Panc1 (cell line): ENCODE measurements at regions not wholly inside any gene's neighbourhood (a gene's known extent, or its start where the extent isn't known, plus 50 kb on each side); places are given as distances from the start of the nearest gene placed in this dataset.

ENCODE experiments used
- ATAC-seq: fragments of 200-7000 bp; cut with Tn5 transposase; 2 replicates; pipeline ENCODE4 v1.9.1; 2020; ENCODE audit warnings: mild to moderate bottlenecking, moderate library complexity
- BruUV-seq: library from RNA; stranded (reverse); fragments of 400-500 nt; replicated peaks from 2 replicates; lab custom pipeline; 2021; lab: Mats Ljungman, UMichigan
- CTCF ChIA-PET: fragments of 300-600 bp; sonication (Branson Sonifier 250); formaldehyde crosslinking; loops from one replicate; lab custom pipeline; 2022; ENCODE audit warnings: antibody characterized with exemption; lab: Charles Lee
- POLR2A ChIA-PET: fragments of 300-600 bp; sonication (Branson Sonifier 250); formaldehyde crosslinking; loops from one replicate; lab custom pipeline; 2022; ENCODE audit warnings: antibody characterized with exemption; lab: Charles Lee
- DNase-seq: peaks from one replicate; pipeline ENCODE4 v3.0.0-alpha.2; 2010; ENCODE audit warnings: low read depth, low spot score
- H3K27ac ChIP-seq: 2 replicates; pipeline ENCODE4 v1.5.1; 2011; ENCODE audit warnings: mild to moderate bottlenecking, low read length, inconsistent platforms
- H3K27me3 ChIP-seq: fragments of 200-500 bp; sonication (Bioruptor generic); 2 replicates; pipeline ENCODE4 v1.6.0; 2014; ENCODE audit warnings: low read length, inconsistent platforms; ENCODE audit not compliant: control insufficient read depth, insufficient read depth
- H3K36me3 ChIP-seq: fragments of 200-500 bp; sonication (Bioruptor generic); 2 replicates; pipeline ENCODE4 v1.5.1; 2014; ENCODE audit warnings: inconsistent platforms, mild to moderate bottlenecking, low read length, moderate library complexity; ENCODE audit not compliant: control insufficient read depth, insufficient read depth
- H3K4me1 ChIP-seq: 2 replicates; pipeline ENCODE4 v1.5.1; 2011; ENCODE audit warnings: inconsistent platforms, mild to moderate bottlenecking, low read length, moderate library complexity; ENCODE audit not compliant: control insufficient read depth, insufficient read depth
- H3K4me3 ChIP-seq, 2 experiments: 2 replicates each; pipeline ENCODE4 v1.5.1; 2011 to 2012; ENCODE audit warnings: low read depth in 2 of 2, low read length in 2 of 2, mild to moderate bottlenecking in 2 of 2, inconsistent platforms in 1 of 2, moderate library complexity in 1 of 2
- H3K9me3 ChIP-seq: fragments of 200-500 bp; sonication (Bioruptor generic); 2 replicates; pipeline ENCODE4 v1.5.1; 2014; ENCODE audit warnings: low read depth, mild to moderate bottlenecking, inconsistent platforms, low read length, moderate library complexity; ENCODE audit not compliant: control insufficient read depth, insufficient read depth
- CTCF ChIP-seq: fragments of 450-650 bp; IDR thresholded peaks from 2 replicates; pipeline ENCODE4 v1.5.1; 2017; ENCODE audit warnings: mild to moderate bottlenecking
- POLR2AphosphoS5 ChIP-seq: IDR thresholded peaks from 2 replicates; pipeline ENCODE4 v1.6.1; 2012; ENCODE audit warnings: mild to moderate bottlenecking, low read depth, low read length, moderate library complexity
- REST ChIP-seq, 2 experiments: IDR thresholded peaks; 2 replicates each; pipeline ENCODE4 v1.6.1; 2011 to 2012; ENCODE audit warnings: low read depth in 2 of 2, control low read depth in 1 of 2, low read length in 1 of 2, mild to moderate bottlenecking in 1 of 2, moderate library complexity in 1 of 2; ENCODE audit not compliant: insufficient read depth in 1 of 2
- SIN3A ChIP-seq: IDR thresholded peaks from 2 replicates; pipeline ENCODE4 v1.6.1; 2012; ENCODE audit warnings: low read depth, mild to moderate bottlenecking, low read length, moderate library complexity, borderline replicate concordance; ENCODE audit not compliant: insufficient read depth
- TCF7L2 ChIP-seq: IDR thresholded peaks from 2 replicates; pipeline ENCODE4 v1.6.1; 2011; ENCODE audit warnings: mild to moderate bottlenecking, low read depth, low read length, inconsistent platforms
- in situ Hi-C: cut with HindIII; loops from 2 replicates; pipeline ENCODE4 v1.10.0; 2016; ENCODE audit warnings: low sequenced_read_pairs, low pct_unique_long_range_greater_than_20kb
- intact Hi-C: fragments of 100-400 bp; cut with micrococcal nuclease; formaldehyde crosslinking; loops from one replicate; pipeline ENCODE4 v1.10.0; 2022; ENCODE audit not compliant: unreplicated experiment

- no peaks in the 10 kb centered on the region for H3K4me1 ChIP-seq
- no peaks in the 10 kb centered on the region for H3K36me3 ChIP-seq
- no TSS peak for BruUV-seq
- H3K27me3 ChIP-seq, result no peaks in the 10 kb centered on the region
- H3K9me3 ChIP-seq, result no peaks in the 10 kb centered on the region
- DNase-seq (no peak), ATAC-seq (no peak)
- in situ Hi-C loops, result no loop called here
- ChIA-PET POLR2A (no interaction called here), CTCF (no interaction called here)
- no peak for TF ChIP-seq POLR2AphosphoS5
- no peak overlapping the region for H3K4me3 ChIP-seq
- intact Hi-C loops, result no loop called here
- no peak overlapping the region for H3K27ac ChIP-seq
These were observed 733.9 kb downstream of the CBLN4 start for GRCh38 chr20:55271371-55271770.

GRCh38 chr20:55269913-55270312 lies 735.4 kb downstream of the CBLN4 start:
- Histone ChIP-seq H3K36me3 (no peaks in the 10 kb centered on the region), H3K4me1 (no peaks in the 10 kb centered on the region), H3K27ac (no peak overlapping the region), H3K9me3 (no peaks in the 10 kb centered on the region), H3K4me3 (no peak overlapping the region), H3K27me3 (no peaks in the 10 kb centered on the region)
- BruUV-seq, result no TSS peak
- ChIA-PET CTCF (no interaction called here), POLR2A (no interaction called here)
- intact Hi-C loops (no loop called here), in situ Hi-C loops (no loop called here)
- DNase-seq (no peak), ATAC-seq (no peak)
- TF ChIP-seq POLR2AphosphoS5, result no peak
- TF ChIP-seq TCF7L2, result no peak
- no peak for TF ChIP-seq SIN3A
- no peak for TF ChIP-seq REST (IDR thresholded peaks at IDR 0.05; ENCODE audit: insufficient read depth in 1 of 2, low read depth in 2 of 2, low read length in 1 of 2)
- TF ChIP-seq CTCF, result no peak

GRCh38 chr20:55266361-55266760 lies 739.0 kb downstream of the CBLN4 start:
- no peak overlapping the region for H3K27ac ChIP-seq
- no peaks in the 10 kb centered on the region for H3K36me3 ChIP-seq
- ChIA-PET CTCF (no interaction called here), POLR2A (no interaction called here)
- H3K9me3 ChIP-seq, result no peaks in the 10 kb centered on the region
- intact Hi-C loops, result no loop called here
- DNase-seq, result no peak
- no peaks in the 10 kb centered on the region for H3K27me3 ChIP-seq
- H3K4me1 ChIP-seq, result no peaks in the 10 kb centered on the region
- no peak overlapping the region for H3K4me3 ChIP-seq
- ATAC-seq, result no peak
- BruUV-seq, result no TSS peak
- in situ Hi-C loops, result no loop called here
- no peak for TF ChIP-seq REST (IDR thresholded peaks at IDR 0.05; ENCODE audit: insufficient read depth in 1 of 2, low read depth in 2 of 2, low read length in 1 of 2)
- no peak for TF ChIP-seq CTCF
- no peak for TF ChIP-seq SIN3A
- TF ChIP-seq TCF7L2, result no peak
- no peak for TF ChIP-seq POLR2AphosphoS5
